ENCODE measurements at regions not wholly inside any gene's neighbourhood (a gene's known extent, or its start where the extent isn't known, plus 50 kb on each side); places are given as distances from the start of the nearest gene placed in this dataset.

DNA sequence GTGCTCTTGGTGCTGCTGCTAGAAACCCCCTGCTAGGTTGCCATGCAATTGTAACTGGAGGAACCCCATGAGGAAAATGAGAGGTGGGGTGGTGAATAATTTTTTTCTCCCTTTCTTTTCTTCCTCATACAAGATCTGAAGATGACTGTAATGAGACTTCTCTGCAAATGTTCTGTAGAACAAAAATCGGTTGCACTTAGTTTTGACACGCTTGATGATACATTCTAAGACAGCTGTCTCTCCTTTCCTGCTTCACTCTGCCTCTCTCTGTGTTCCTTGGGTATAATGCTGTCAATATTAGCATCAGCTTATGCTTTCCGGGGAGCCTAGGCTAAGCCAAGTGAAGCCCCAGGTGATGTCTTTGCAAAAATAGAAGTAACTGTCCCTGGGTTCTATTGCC is 721.5 kb downstream of the POM121L12 start:
- no peak overlapping the region for H3K4me3 ChIP-seq (ENCODE audit: insufficient read length, low read depth)
- TF ChIP-seq SUZ12 (IDR thresholded peaks at IDR 0.05; ENCODE audit: extremely low read depth, insufficient read depth, insufficient read length) (no peak), YY1 (IDR thresholded peaks at IDR 0.05; ENCODE audit: insufficient read depth, insufficient read length) (no peak), ZNF274 (IDR thresholded peaks at IDR 0.05; ENCODE audit: low read depth, low read length) (no peak)
- no peaks in the 10 kb centered on the region for H3K4me1 ChIP-seq (ENCODE audit: insufficient read depth, insufficient read length)
- H3K9me3 ChIP-seq (ENCODE audit: insufficient read depth, low read length), result no peaks in the 10 kb centered on the region
- no peak overlapping the region for H3K9ac ChIP-seq (ENCODE audit: insufficient read length, low read depth)
- no peaks in the 10 kb centered on the region for H3K36me3 ChIP-seq (ENCODE audit: insufficient read depth, insufficient read length, low read length)
- H3K27me3 ChIP-seq (ENCODE audit: insufficient read depth, insufficient read length), result no peaks in the 10 kb centered on the region
- no peak for DNase-seq (ENCODE audit: low read depth, low spot score)

DNA sequence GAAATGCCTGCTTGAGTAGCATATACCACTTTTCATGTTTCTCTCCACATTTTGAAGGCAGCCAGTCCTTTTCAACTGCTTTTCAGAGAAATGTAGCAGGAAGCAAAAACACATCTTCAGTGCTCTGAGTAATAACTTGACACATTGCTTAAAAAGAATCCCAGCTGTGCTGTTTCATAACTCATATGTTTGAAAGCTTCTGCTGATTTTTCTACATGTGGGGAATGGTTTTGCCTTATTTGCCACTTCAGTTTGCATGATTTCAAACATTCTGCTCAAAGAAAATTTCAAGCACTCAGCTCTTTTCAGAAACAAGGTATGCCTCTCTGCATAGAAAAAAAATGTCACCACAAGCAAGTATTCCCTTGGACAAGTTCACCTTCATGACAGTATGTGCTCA is 732.8 kb downstream of the POM121L12 start:
- H3K27me3 ChIP-seq (ENCODE audit: insufficient read depth, insufficient read length), result no peaks in the 10 kb centered on the region
- no peaks in the 10 kb centered on the region for H3K36me3 ChIP-seq (ENCODE audit: insufficient read depth, insufficient read length, low read length)
- H3K9ac ChIP-seq (ENCODE audit: insufficient read length, low read depth), result no peak overlapping the region
- H3K4me3 ChIP-seq (ENCODE audit: insufficient read length, low read depth), result no peak overlapping the region
- no peak for TF ChIP-seq SUZ12 (IDR thresholded peaks at IDR 0.05; ENCODE audit: extremely low read depth, insufficient read depth, insufficient read length)
- TF ChIP-seq YY1 (IDR thresholded peaks at IDR 0.05; ENCODE audit: insufficient read depth, insufficient read length), result no peak
- no peak for TF ChIP-seq ZNF274 (IDR thresholded peaks at IDR 0.05; ENCODE audit: low read depth, low read length)
- no peak for DNase-seq (ENCODE audit: low read depth, low spot score)
- H3K9me3 ChIP-seq (ENCODE audit: insufficient read depth, low read length), result no peaks in the 10 kb centered on the region; the same call in 1 of the 2 replicates
- H3K4me1 ChIP-seq (ENCODE audit: insufficient read depth, insufficient read length), result no peaks in the 10 kb centered on the region

DNA sequence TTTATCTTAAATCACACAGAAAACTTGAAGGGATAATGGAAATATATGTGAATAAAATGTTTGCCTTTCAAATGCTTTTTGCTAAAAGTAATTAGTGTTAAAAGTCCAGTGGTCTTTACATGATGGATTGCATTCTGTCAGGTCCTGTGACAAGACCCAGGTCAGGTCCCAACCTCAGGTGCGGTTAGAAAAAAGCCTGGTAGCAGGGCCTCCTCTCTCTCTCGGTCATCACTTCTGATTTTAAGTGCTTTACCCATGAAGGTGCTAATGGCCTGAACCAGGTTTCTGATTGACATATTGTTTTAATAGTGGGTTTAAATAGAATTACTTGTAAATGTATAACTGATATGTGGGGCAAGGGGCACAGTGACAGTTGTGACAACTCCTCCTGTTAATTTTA is 736.3 kb downstream of the POM121L12 start:
- no peak for TF ChIP-seq SUZ12 (IDR thresholded peaks at IDR 0.05; ENCODE audit: extremely low read depth, insufficient read depth, insufficient read length)
- TF ChIP-seq ZNF274 (IDR thresholded peaks at IDR 0.05; ENCODE audit: low read depth, low read length), result no peak
- no peak for TF ChIP-seq YY1 (IDR thresholded peaks at IDR 0.05; ENCODE audit: insufficient read depth, insufficient read length)
- Histone ChIP-seq H3K9me3 (ENCODE audit: insufficient read depth, low read length) (no peaks in the 10 kb centered on the region; the same call in 1 of the 2 replicates), H3K36me3 (ENCODE audit: insufficient read depth, insufficient read length, low read length) (no peaks in the 10 kb centered on the region), H3K27me3 (ENCODE audit: insufficient read depth, insufficient read length) (no peaks in the 10 kb centered on the region), H3K9ac (ENCODE audit: insufficient read length, low read depth) (no peak overlapping the region), H3K4me3 (ENCODE audit: insufficient read length, low read depth) (no peak overlapping the region), H3K4me1 (ENCODE audit: insufficient read depth, insufficient read length) (no peaks in the 10 kb centered on the region)
- DNase-seq (ENCODE audit: low read depth, low spot score), result no peak

DNA sequence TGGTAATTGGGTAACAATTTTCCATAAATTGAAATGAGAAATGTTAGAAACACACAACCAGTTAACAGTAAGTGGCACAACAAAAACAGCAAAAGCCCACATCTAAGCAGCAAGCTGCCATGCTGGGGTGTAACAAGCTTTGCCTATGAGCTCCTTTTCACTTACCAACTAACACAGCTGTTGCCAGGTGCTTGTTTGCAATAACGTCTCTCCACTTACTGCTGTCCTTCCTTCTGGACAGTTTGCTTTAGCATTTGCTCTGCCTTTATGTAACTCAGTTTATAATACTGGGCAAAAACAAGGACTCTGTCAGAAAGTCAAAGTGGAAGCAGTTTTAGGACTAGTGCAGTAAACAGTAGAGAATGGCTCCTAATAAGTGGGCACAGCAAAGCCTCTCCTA is 740.9 kb downstream of the POM121L12 start:
- Histone ChIP-seq H3K9ac (ENCODE audit: insufficient read length, low read depth) (no peak overlapping the region), H3K9me3 (ENCODE audit: insufficient read depth, low read length) (no peaks in the 10 kb centered on the region), H3K4me3 (ENCODE audit: insufficient read length, low read depth) (no peak overlapping the region), H3K36me3 (ENCODE audit: insufficient read depth, insufficient read length, low read length) (no peaks in the 10 kb centered on the region), H3K27me3 (ENCODE audit: insufficient read depth, insufficient read length) (no peaks in the 10 kb centered on the region), H3K4me1 (ENCODE audit: insufficient read depth, insufficient read length) (no peaks in the 10 kb centered on the region)
- TF ChIP-seq YY1 (IDR thresholded peaks at IDR 0.05; ENCODE audit: insufficient read depth, insufficient read length) (no peak), SUZ12 (IDR thresholded peaks at IDR 0.05; ENCODE audit: extremely low read depth, insufficient read depth, insufficient read length) (no peak), ZNF274 (IDR thresholded peaks at IDR 0.05; ENCODE audit: low read depth, low read length) (no peak)
- DNase-seq (ENCODE audit: low read depth, low spot score), result no peak

DNA sequence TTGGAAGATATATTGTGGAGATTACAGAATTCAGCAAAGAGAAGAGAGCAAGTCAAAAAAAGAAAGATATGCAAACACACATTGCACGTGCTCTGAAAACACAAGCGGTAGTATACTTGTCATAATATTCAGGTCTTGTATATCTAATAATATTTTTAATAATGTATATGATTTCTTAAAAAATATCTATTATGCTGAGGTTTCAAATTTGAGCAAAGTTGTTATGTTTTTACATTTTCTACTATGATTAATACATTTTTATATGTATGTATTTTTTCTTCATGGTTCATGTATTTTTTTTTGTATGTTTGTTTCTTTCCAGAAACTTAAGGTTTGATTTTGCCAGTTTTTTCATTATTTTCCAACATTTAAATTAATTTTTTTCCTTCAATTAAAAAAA is 752.4 kb upstream of the VSTM2A start:
- no peaks in the 10 kb centered on the region for H3K27me3 ChIP-seq (ENCODE audit: insufficient read depth, insufficient read length)
- TF ChIP-seq SUZ12 (IDR thresholded peaks at IDR 0.05; ENCODE audit: extremely low read depth, insufficient read depth, insufficient read length) (no peak), YY1 (IDR thresholded peaks at IDR 0.05; ENCODE audit: insufficient read depth, insufficient read length) (no peak), ZNF274 (IDR thresholded peaks at IDR 0.05; ENCODE audit: low read depth, low read length) (no peak)
- no peak overlapping the region for H3K4me3 ChIP-seq (ENCODE audit: insufficient read length, low read depth)
- H3K36me3 ChIP-seq (ENCODE audit: insufficient read depth, insufficient read length, low read length), result no peaks in the 10 kb centered on the region
- DNase-seq (ENCODE audit: low read depth, low spot score), result no peak
- no peaks in the 10 kb centered on the region for H3K4me1 ChIP-seq (ENCODE audit: insufficient read depth, insufficient read length)
- H3K9me3 ChIP-seq (ENCODE audit: insufficient read depth, low read length), result peaks cover 10% of the 10 kb centered on the region; the same call in 1 of the 2 replicates
- H3K9ac ChIP-seq (ENCODE audit: insufficient read length, low read depth), result no peak overlapping the region

DNA sequence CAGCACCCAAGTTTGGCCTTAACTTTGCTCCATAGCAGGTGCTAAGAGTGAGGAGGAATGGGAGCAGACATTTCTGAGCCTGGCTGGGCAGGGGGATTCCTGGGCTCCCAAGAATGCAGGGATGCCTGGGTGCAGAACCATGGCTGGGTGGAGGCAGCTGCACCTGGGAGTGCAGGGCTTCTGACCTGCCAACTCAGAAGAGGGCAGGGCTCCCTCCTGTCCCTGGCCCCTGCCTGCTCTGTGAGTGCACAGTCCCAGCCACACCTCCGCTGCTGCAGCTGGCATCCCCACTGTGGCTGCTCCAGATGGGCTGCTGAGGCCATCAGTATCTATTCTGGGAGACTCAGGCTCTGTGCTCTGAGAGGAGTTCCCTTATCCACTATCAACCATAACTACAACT is 747.4 kb upstream of the VSTM2A start:
- no peak for DNase-seq (ENCODE audit: low read depth, low spot score)
- H3K9ac ChIP-seq (ENCODE audit: insufficient read length, low read depth), result no peak overlapping the region
- H3K4me3 ChIP-seq (ENCODE audit: insufficient read length, low read depth), result no peak overlapping the region
- H3K9me3 ChIP-seq (ENCODE audit: insufficient read depth, low read length), result peaks cover 10% of the 10 kb centered on the region; the same call in 1 of the 2 replicates
- H3K36me3 ChIP-seq (ENCODE audit: insufficient read depth, insufficient read length, low read length), result no peaks in the 10 kb centered on the region
- no peaks in the 10 kb centered on the region for H3K4me1 ChIP-seq (ENCODE audit: insufficient read depth, insufficient read length)
- no peaks in the 10 kb centered on the region for H3K27me3 ChIP-seq (ENCODE audit: insufficient read depth, insufficient read length)
- TF ChIP-seq ZNF274 (IDR thresholded peaks at IDR 0.05; ENCODE audit: low read depth, low read length) (no peak), SUZ12 (IDR thresholded peaks at IDR 0.05; ENCODE audit: extremely low read depth, insufficient read depth, insufficient read length) (no peak), YY1 (IDR thresholded peaks at IDR 0.05; ENCODE audit: insufficient read depth, insufficient read length) (no peak)

DNA sequence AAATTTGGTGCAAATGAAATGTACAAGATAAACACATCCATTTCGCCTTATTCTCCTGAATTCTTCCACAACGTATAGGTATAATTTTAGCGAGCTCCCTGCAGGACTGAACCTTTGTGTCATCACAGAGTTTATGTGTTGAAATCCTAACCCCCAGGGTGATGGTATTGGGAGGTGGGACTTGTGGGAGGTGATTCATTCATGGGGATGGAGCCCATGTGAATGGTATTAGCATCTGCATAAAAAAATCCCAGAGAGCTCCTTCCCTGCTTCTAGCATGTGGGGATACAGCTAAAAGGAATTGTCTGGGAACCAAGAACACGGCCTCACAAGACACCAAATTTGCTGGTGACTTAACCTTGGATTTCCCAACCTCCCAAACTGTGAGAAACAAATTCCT is 741.4 kb upstream of the VSTM2A start:
- no peak overlapping the region for H3K9ac ChIP-seq (ENCODE audit: insufficient read length, low read depth)
- H3K36me3 ChIP-seq (ENCODE audit: insufficient read depth, insufficient read length, low read length), result no peaks in the 10 kb centered on the region
- no peaks in the 10 kb centered on the region for H3K9me3 ChIP-seq (ENCODE audit: insufficient read depth, low read length)
- H3K27me3 ChIP-seq (ENCODE audit: insufficient read depth, insufficient read length), result no peaks in the 10 kb centered on the region
- peak; percentile 8 for DNase-seq (ENCODE audit: low read depth, low spot score)
- TF ChIP-seq YY1 (IDR thresholded peaks at IDR 0.05; ENCODE audit: insufficient read depth, insufficient read length) (no peak), SUZ12 (IDR thresholded peaks at IDR 0.05; ENCODE audit: extremely low read depth, insufficient read depth, insufficient read length) (no peak), ZNF274 (IDR thresholded peaks at IDR 0.05; ENCODE audit: low read depth, low read length) (no peak)
- H3K4me3 ChIP-seq (ENCODE audit: insufficient read length, low read depth), result no peak overlapping the region
- no peaks in the 10 kb centered on the region for H3K4me1 ChIP-seq (ENCODE audit: insufficient read depth, insufficient read length)

All from NT2/D1 (cell line).